ENCODE measurements at regions not wholly inside any gene's neighbourhood (a gene's known extent, or its start where the extent isn't known, plus 50 kb on each side); places are given as distances from the start of the nearest gene placed in this dataset.

DNA sequence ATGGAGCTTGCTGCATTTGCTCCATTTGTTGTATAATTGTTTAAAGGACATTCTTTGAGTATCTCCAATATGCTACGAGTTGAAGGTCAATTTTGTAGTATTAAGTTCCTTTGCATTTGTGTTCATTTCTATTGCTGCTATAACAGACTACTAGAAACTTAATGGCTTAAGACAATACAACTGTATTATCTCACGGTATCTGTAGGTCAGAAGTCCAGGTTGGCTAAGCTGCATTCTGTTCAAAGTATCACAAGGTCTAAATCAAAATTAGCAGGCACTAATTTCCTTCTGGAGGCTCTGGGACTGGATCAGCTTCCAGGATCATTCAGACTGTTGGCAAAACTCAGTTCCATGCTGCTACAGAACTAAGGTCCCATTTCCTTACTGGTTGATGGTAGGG is 340.6 kb downstream of the GXYLT1 start:
- Histone ChIP-seq H3K27ac (no peak overlapping the region), H3K27me3 (no peaks in the 10 kb centered on the region), H3K9me3 (peaks cover 0 to 7% (median 0%) of the 10 kb centered on the region in 3 donors), H3K4me3 (no peak overlapping the region), H3K4me1 (no peaks in the 10 kb centered on the region), H3K36me3 (no peaks in the 10 kb centered on the region)
- TF ChIP-seq, protein P1, sequence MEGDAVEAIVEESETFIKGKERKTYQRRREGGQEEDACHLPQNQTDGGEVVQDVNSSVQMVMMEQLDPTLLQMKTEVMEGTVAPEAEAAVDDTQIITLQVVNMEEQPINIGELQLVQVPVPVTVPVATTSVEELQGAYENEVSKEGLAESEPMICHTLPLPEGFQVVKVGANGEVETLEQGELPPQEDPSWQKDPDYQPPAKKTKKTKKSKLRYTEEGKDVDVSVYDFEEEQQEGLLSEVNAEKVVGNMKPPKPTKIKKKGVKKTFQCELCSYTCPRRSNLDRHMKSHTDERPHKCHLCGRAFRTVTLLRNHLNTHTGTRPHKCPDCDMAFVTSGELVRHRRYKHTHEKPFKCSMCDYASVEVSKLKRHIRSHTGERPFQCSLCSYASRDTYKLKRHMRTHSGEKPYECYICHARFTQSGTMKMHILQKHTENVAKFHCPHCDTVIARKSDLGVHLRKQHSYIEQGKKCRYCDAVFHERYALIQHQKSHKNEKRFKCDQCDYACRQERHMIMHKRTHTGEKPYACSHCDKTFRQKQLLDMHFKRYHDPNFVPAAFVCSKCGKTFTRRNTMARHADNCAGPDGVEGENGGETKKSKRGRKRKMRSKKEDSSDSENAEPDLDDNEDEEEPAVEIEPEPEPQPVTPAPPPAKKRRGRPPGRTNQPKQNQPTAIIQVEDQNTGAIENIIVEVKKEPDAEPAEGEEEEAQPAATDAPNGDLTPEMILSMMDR (IDR thresholded peaks at IDR 0.05): no peak
- TF ChIP-seq EP300 (IDR thresholded peaks at IDR 0.05): no peak
- TF ChIP-seq POLR2A (IDR thresholded peaks at IDR 0.05): no peak
- TF ChIP-seq POLR2AphosphoS5 (IDR thresholded peaks at IDR 0.05): no peak
- ATAC-seq: no peak
- 85 to 100% methylated on average over 2 of the region's 2 CpGs for WGBS, 2 donors (ENCODE audit: low coverage in 1 of 2)

DNA sequence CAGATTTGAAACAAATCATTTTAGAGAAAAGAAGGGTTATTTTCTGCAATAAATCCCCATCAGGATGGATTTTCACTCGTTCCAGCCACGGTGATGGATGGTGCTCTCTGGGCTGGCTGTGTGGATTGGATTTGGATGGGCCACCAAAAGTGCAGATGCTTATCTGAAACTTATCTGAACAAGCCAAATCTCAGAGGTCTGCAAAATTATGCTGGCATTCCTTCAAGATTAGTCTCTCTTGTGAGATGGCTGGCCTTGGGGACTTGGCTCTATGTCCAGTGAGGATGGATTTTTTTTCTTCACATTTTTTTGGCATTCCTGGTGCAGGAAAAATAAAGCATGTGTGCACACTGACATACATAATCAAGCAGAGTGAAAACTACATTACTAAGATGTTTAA is 341.9 kb downstream of the GXYLT1 start:
- no peak overlapping the region for H3K4me3 ChIP-seq
- no peaks in the 10 kb centered on the region for H3K27me3 ChIP-seq
- 66% methylated on average over 2 of the region's 2 CpGs; no CpG with 5 or more reads in 1 of the 2 donors for WGBS, 2 donors (ENCODE audit: low coverage in 1 of 2)
- H3K36me3 ChIP-seq: no peaks in the 10 kb centered on the region
- no peak for ATAC-seq
- no peak for TF ChIP-seq POLR2A (IDR thresholded peaks at IDR 0.05)
- TF ChIP-seq POLR2AphosphoS5 (IDR thresholded peaks at IDR 0.05): no peak
- TF ChIP-seq, protein P1 (IDR thresholded peaks at IDR 0.05): no peak
- no peaks in the 10 kb centered on the region for H3K9me3 ChIP-seq
- H3K27ac ChIP-seq: no peak overlapping the region
- no peaks in the 10 kb centered on the region for H3K4me1 ChIP-seq

- H3K4me1 ChIP-seq: no peaks in the 10 kb centered on the region
- H3K27me3 ChIP-seq: no peaks in the 10 kb centered on the region
- no peak overlapping the region for H3K4me3 ChIP-seq
- H3K36me3 ChIP-seq: no peaks in the 10 kb centered on the region
- WGBS, 2 donors (ENCODE audit: low coverage in 1 of 2): 67 to 73% methylated on average over 1 of the region's 1 CpG
- no peak overlapping the region for H3K27ac ChIP-seq
- TF ChIP-seq POLR2AphosphoS5 (IDR thresholded peaks at IDR 0.05): no peak
- no peak for TF ChIP-seq POLR2A (IDR thresholded peaks at IDR 0.05)
- TF ChIP-seq EP300 (IDR thresholded peaks at IDR 0.05): no peak
- TF ChIP-seq, protein P1 (IDR thresholded peaks at IDR 0.05): no peak
- ATAC-seq: no peak
- H3K9me3 ChIP-seq: no peaks in the 10 kb centered on the region
These were observed 343.4 kb downstream of the GXYLT1 start for GRCh38 chr12:41801261-41801660.

- 87 to 100% methylated on average over 2 to 3 of the region's 3 CpGs for WGBS, 2 donors (ENCODE audit: low coverage in 1 of 2)
- no peaks in the 10 kb centered on the region for H3K27me3 ChIP-seq
- no peak overlapping the region for H3K4me3 ChIP-seq
- H3K4me1 ChIP-seq: peaks cover 0 to 8% (median 0%) of the 10 kb centered on the region in 3 donors
- H3K27ac ChIP-seq: no peak overlapping the region
- no peak for ATAC-seq
- TF ChIP-seq POLR2A (IDR thresholded peaks at IDR 0.05) (no peak), EP300 (IDR thresholded peaks at IDR 0.05) (no peak)
- no peaks in the 10 kb centered on the region for H3K9me3 ChIP-seq
- H3K36me3 ChIP-seq: no peaks in the 10 kb centered on the region
These were observed 345.0 kb downstream of the GXYLT1 start for GRCh38 chr12:41799671-41800070.

GRCh38 chr12:41795910-41796309 is 348.8 kb downstream of the GXYLT1 start:
- TF ChIP-seq POLR2AphosphoS5 (IDR thresholded peaks at IDR 0.05): no peak
- TF ChIP-seq, protein P1 (IDR thresholded peaks at IDR 0.05): no peak
- TF ChIP-seq POLR2A (IDR thresholded peaks at IDR 0.05): no peak
- TF ChIP-seq EP300 (IDR thresholded peaks at IDR 0.05): no peak
- WGBS, 2 donors (ENCODE audit: low coverage in 1 of 2): 56 to 88% methylated on average over 4 to 5 of the region's 5 CpGs
- H3K4me1 ChIP-seq: peaks cover 0 to 15% (median 0%) of the 10 kb centered on the region in 3 donors
- no peak overlapping the region for H3K27ac ChIP-seq
- no peak for ATAC-seq
- H3K27me3 ChIP-seq: no peaks in the 10 kb centered on the region
- peaks cover 0 to 6% (median 0%) of the 10 kb centered on the region in 3 donors for H3K9me3 ChIP-seq
- H3K36me3 ChIP-seq: no peaks in the 10 kb centered on the region
- no peak overlapping the region for H3K4me3 ChIP-seq

Measured in gastroesophageal sphincter (tissue), 4 donors.